H1 (cell line): ENCODE measurements at regions not wholly inside any gene's neighbourhood (a gene's known extent, or its start where the extent isn't known, plus 50 kb on each side); places are given as distances from the start of the nearest gene placed in this dataset.

Experiments
- GTF2F1 ChIP-seq: IDR thresholded peaks from 2 replicates; pipeline ENCODE4 v1.6.1; 2012; ENCODE audit warnings: low read depth, low read length, improper control_type of control experiment, borderline replicate concordance
- JUN ChIP-seq: IDR thresholded peaks from 2 replicates; pipeline ENCODE4 v1.6.1; 2011; ENCODE audit warnings: low read depth, mild to moderate bottlenecking, improper control_type of control experiment, low read length
- NANOG ChIP-seq: IDR thresholded peaks from 2 replicates; pipeline ENCODE4 v1.6.1; 2011; ENCODE audit warnings: low read length, low read depth, mild to moderate bottlenecking, inconsistent platforms; ENCODE audit not compliant: insufficient read depth, poor library complexity, severe bottlenecking
- TCF12 ChIP-seq: IDR thresholded peaks from 2 replicates; pipeline ENCODE4 v1.6.1; 2011; ENCODE audit warnings: low read depth, mild to moderate bottlenecking, low read length

DNA sequence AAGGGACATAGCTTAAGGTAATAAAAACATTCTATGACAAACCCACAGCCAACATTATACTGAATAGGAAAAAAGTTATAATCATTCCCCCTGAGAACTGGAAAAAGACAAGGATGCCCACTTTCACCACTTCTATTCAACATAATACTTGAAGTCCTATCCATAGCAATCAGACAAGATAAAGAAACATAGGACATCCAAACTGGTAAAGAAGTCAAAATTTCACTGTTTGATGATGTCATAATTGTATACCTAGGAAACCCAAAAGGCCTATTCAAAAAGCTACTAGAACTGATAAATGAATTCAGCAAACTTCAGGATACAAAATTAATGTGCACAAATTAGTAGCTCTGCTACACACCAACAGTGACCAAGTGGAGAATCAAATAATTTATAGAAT lies 1590.0 kb upstream of the PCDH20 start (continued):
- TF ChIP-seq GTF2F1 (no peak), NANOG (no peak), TCF12 (no peak), JUN (no peak)
